Body of pancreas (tissue), 4 donors: ENCODE measurements at regions not wholly inside any gene's neighbourhood (a gene's known extent, or its start where the extent isn't known, plus 50 kb on each side); places are given as distances from the start of the nearest gene placed in this dataset.

Source experiments
- ATAC-seq: fragments of 150-250 bp; one replicate; pipeline ENCODE4 v1.9.1; 2016
- DNase-seq, 4 donors: peaks; one replicate each; pipeline ENCODE4 v3.0.0-alpha.2; 2019
- H3K27ac ChIP-seq, 4 donors: fragments of 200-600 bp; sonication (generic); 1 replicate in 3 of 4; 2 replicates in 1 of 4; pipeline versions ENCODE4 v1.5.1 to v1.6.1; 2016 to 2019; ENCODE audit warnings: mild to moderate bottlenecking in 1 of 4, mixed read lengths in 1 of 4, moderate library complexity in 1 of 4
- H3K27me3 ChIP-seq, 2 donors: fragments of 200-600 bp; sonication (generic); one replicate each; pipeline ENCODE4 v1.6.0; 2016; ENCODE audit warnings: mild to moderate bottlenecking in 1 of 2
- H3K36me3 ChIP-seq, 2 donors: fragments of 200-600 bp; sonication (generic); replicated peaks in 1 of 2; 2 replicates each; pipeline ENCODE4 v1.5.1; 2016; ENCODE audit warnings: low read depth in 2 of 2; ENCODE audit not compliant: insufficient read depth in 1 of 2
- H3K4me1 ChIP-seq: fragments of 200-600 bp; sonication (generic); one replicate; pipeline ENCODE4 v1.6.0; 2016
- H3K4me3 ChIP-seq, 2 donors: fragments of 200-600 bp; sonication (generic); 1 replicate in 1 of 2; 2 replicates in 1 of 2; pipeline ENCODE4 v1.5.1; 2016 to 2019
- H3K9me3 ChIP-seq, 3 donors: fragments of 200-600 bp; sonication (generic); 1 replicate in 2 of 3; 2 replicates in 1 of 3; pipeline ENCODE4 v1.5.1; 2016
- CTCF ChIP-seq, 7 experiments: fragments of 450-650 bp in 4 of 7; fragments of 200-600 bp in 3 of 7; sonication (generic) in 3 of 7; IDR thresholded peaks; one replicate each; pipeline ENCODE4 v1.5.1; 2016 to 2019; ENCODE audit warnings: antibody characterized with exemption in 7 of 7
- POLR2A ChIP-seq, 3 donors: fragments of 450-650 bp; IDR thresholded peaks; one replicate each; pipeline ENCODE4 v1.6.1; 2016; ENCODE audit warnings: antibody characterized with exemption in 3 of 3, mild to moderate bottlenecking in 2 of 3
- WGBS, 2 donors: methylation state at CpG; one replicate each; pipeline ENCODE4 v1.1.5; 2017; 5-methylcytosine and 5-hydroxymethylcytosine counted together
- intact Hi-C: fragments of 100-400 bp; cut with DNase I; formaldehyde crosslinking; loops from one replicate; pipeline ENCODE4 v1.15.1; 2023

- 33 to 67% methylated on average over 1 of the region's 1 CpG for WGBS, 2 donors
These were observed 203.9 kb downstream of the SMAD2 start for GRCh38 chr18:47726550-47726949.

GRCh38 chr18:47725656-47726055 is 204.8 kb downstream of the SMAD2 start:
- intact Hi-C loops = no loop called here
- TF ChIP-seq POLR2A (IDR thresholded peaks at IDR 0.05) = no peak
- TF ChIP-seq CTCF (IDR thresholded peaks at IDR 0.05) = no peak
- Histone ChIP-seq H3K4me1 (no peaks in the 10 kb centered on the region), H3K36me3 (no peaks in the 10 kb centered on the region), H3K27ac (no peak overlapping the region), H3K27me3 (no peaks in the 10 kb centered on the region), H3K9me3 (no peaks in the 10 kb centered on the region), H3K4me3 (no peak overlapping the region)
- DNase-seq = no peak
- 78 to 86% methylated on average over 3 of the region's 3 CpGs for WGBS, 2 donors
- no peak for ATAC-seq

More at GRCh38 chr18:47726550-47726949, 203.9 kb downstream of the SMAD2 start:
- Histone ChIP-seq H3K27ac (no peak overlapping the region), H3K4me1 (no peaks in the 10 kb centered on the region), H3K36me3 (no peaks in the 10 kb centered on the region), H3K27me3 (no peaks in the 10 kb centered on the region), H3K9me3 (no peaks in the 10 kb centered on the region), H3K4me3 (no peak overlapping the region)
- no peak for DNase-seq
- no peak for TF ChIP-seq CTCF (IDR thresholded peaks at IDR 0.05)
- no peak for TF ChIP-seq POLR2A (IDR thresholded peaks at IDR 0.05)
- intact Hi-C loops = no loop called here
- ATAC-seq = no peak

- DNase-seq (no peak), ATAC-seq (no peak)
- H3K9me3 ChIP-seq = no peaks in the 10 kb centered on the region
- H3K27ac ChIP-seq = no peak overlapping the region
- no peak overlapping the region for H3K4me3 ChIP-seq
- H3K4me1 ChIP-seq = no peaks in the 10 kb centered on the region
- WGBS, 2 donors = 48 to 50% methylated on average over 4 to 9 of the region's 9 CpGs
- H3K36me3 ChIP-seq = no peaks in the 10 kb centered on the region
- TF ChIP-seq CTCF (IDR thresholded peaks at IDR 0.05) (no peak), POLR2A (IDR thresholded peaks at IDR 0.05) (no peak)
- no peaks in the 10 kb centered on the region for H3K27me3 ChIP-seq
- intact Hi-C loops = no loop called here
These were observed 206.1 kb downstream of the SMAD2 start for GRCh38 chr18:47724186-47724975.

- Histone ChIP-seq H3K36me3 (no peaks in the 10 kb centered on the region), H3K4me1 (no peaks in the 10 kb centered on the region), H3K4me3 (no peak overlapping the region), H3K27ac (no peak overlapping the region), H3K9me3 (no peaks in the 10 kb centered on the region), H3K27me3 (no peaks in the 10 kb centered on the region)
- no peak for DNase-seq
- TF ChIP-seq CTCF (IDR thresholded peaks at IDR 0.05) = no peak
- TF ChIP-seq POLR2A (IDR thresholded peaks at IDR 0.05) = no peak
- WGBS, 2 donors = 75 to 84% methylated on average over 16 of the region's 16 CpGs
- intact Hi-C loops = no loop called here
- ATAC-seq = no peak
These were observed 208.6 kb downstream of the SMAD2 start for GRCh38 chr18:47721876-47722275.

GRCh38 chr18:47720741-47721140 is 209.7 kb downstream of the SMAD2 start:
- WGBS, 2 donors = 85 to 90% methylated on average over 3 of the region's 3 CpGs
- H3K27me3 ChIP-seq = no peaks in the 10 kb centered on the region
- H3K36me3 ChIP-seq = no peaks in the 10 kb centered on the region
- H3K4me1 ChIP-seq = no peaks in the 10 kb centered on the region
- TF ChIP-seq POLR2A (IDR thresholded peaks at IDR 0.05) (no peak), CTCF (IDR thresholded peaks at IDR 0.05) (no peak)
- H3K9me3 ChIP-seq = no peaks in the 10 kb centered on the region
- no peak overlapping the region for H3K27ac ChIP-seq
- intact Hi-C loops = no loop called here
- DNase-seq = no peak
- no peak overlapping the region for H3K4me3 ChIP-seq
- no peak for ATAC-seq
